H1 (cell line): ENCODE measurements at regions not wholly inside any gene's neighbourhood (a gene's known extent, or its start where the extent isn't known, plus 50 kb on each side); places are given as distances from the start of the nearest gene placed in this dataset.

Experiments
- CTCF ChIA-PET: fragments of 300-600 bp; sonication (Branson Sonifier 250); formaldehyde crosslinking; loops from one replicate; lab custom pipeline; 2021; ENCODE audit not compliant: partially characterized antibody; lab: Charles Lee
- POLR2A ChIA-PET: fragments of 300-600 bp; sonication (Branson Sonifier 250); formaldehyde crosslinking; loops from one replicate; lab custom pipeline; 2021; ENCODE audit warnings: inconsistent platforms; ENCODE audit not compliant: partially characterized antibody; lab: Charles Lee
- DNase-seq, 2 experiments: peaks; one replicate each; pipeline versions ENCODE4 v3.0.0 to v3.0.0-alpha.2; 2010 to 2022; ENCODE audit warnings: low spot score in 2 of 2, low read depth in 1 of 2, mixed read lengths in 1 of 2
- FAIRE-seq: peaks from 2 replicates; lab custom pipeline; 2011; peaks lifted over from hg19 to GRCh38; lab: Jason Lieb, UNC
- H2AFZ ChIP-seq: 2 replicates; pipeline ENCODE4 v1.8.1; 2012; ENCODE audit warnings: low read length, inconsistent platforms
- H2AK5ac ChIP-seq: 2 replicates; pipeline ENCODE4 v1.6.1; 2013; ENCODE audit warnings: low read depth, low read length
- H2BK120ac ChIP-seq: replicated peaks from 2 replicates; pipeline ENCODE3; 2013; ENCODE audit warnings: low read depth, low read length, inconsistent platforms
- H2BK12ac ChIP-seq: 2 replicates; pipeline ENCODE4 v1.6.1; 2013; ENCODE audit warnings: low read depth, low read length
- H2BK15ac ChIP-seq: 2 replicates; pipeline ENCODE4 v1.6.1; 2013; ENCODE audit warnings: low read length
- H2BK20ac ChIP-seq: 2 replicates; pipeline ENCODE4 v1.6.1; 2013; ENCODE audit warnings: low read length
- H2BK5ac ChIP-seq: 2 replicates; pipeline ENCODE4 v1.6.1; 2013; ENCODE audit warnings: low read depth, low read length
- H3K14ac ChIP-seq: 2 replicates; pipeline ENCODE4 v1.6.1; 2013; ENCODE audit warnings: inconsistent platforms; ENCODE audit not compliant: insufficient read length
- H3K18ac ChIP-seq: 2 replicates; pipeline ENCODE4 v1.6.1; 2013; ENCODE audit warnings: low read length; ENCODE audit errors: extremely low read depth
- H3K23ac ChIP-seq: 2 replicates; pipeline ENCODE4 v1.6.1; 2013; ENCODE audit warnings: inconsistent platforms; ENCODE audit not compliant: insufficient read length
- H3K23me2 ChIP-seq: 2 replicates; pipeline ENCODE4 v1.6.1; 2013; ENCODE audit warnings: low read depth, low read length
- H3K27ac ChIP-seq: 2 replicates; pipeline ENCODE4 v1.6.1; 2011; ENCODE audit warnings: low read depth, low read length, inconsistent platforms
- H3K27me3 ChIP-seq, 4 experiments: replicated peaks in 1 of 4; 1 replicate in 1 of 4; 2 replicates in 3 of 4; pipeline versions ENCODE4 v1.6.1 to v1.8.1; 2011 to 2013; ENCODE audit warnings: low read length in 3 of 4, mild to moderate bottlenecking in 3 of 4, inconsistent platforms in 2 of 4, mixed read lengths in 2 of 4, moderate library complexity in 1 of 4; ENCODE audit not compliant: control insufficient read depth in 3 of 4, insufficient read depth in 3 of 4; ENCODE audit errors: extremely low read depth in 1 of 4
- H3K36me3 ChIP-seq, 4 experiments: 2 replicates each; pipeline versions ENCODE4 v1.6.1 to v1.8.1; 2011 to 2013; ENCODE audit warnings: mild to moderate bottlenecking in 4 of 4, low read length in 3 of 4, moderate library complexity in 2 of 4, control low read depth in 1 of 4, inconsistent platforms in 1 of 4; ENCODE audit not compliant: insufficient read depth in 4 of 4, control insufficient read depth in 2 of 4
- H3K4ac ChIP-seq: replicated peaks from 2 replicates; pipeline ENCODE3; 2013; ENCODE audit warnings: low read length, low read depth, mixed read lengths, inconsistent platforms; ENCODE audit not compliant: insufficient read length
- H3K4me1 ChIP-seq, 4 experiments: replicated peaks in 1 of 4; 1 replicate in 1 of 4; 2 replicates in 3 of 4; pipeline versions ENCODE4 v1.6.1 to v1.8.1; 2011 to 2013; ENCODE audit warnings: low read length in 3 of 4, inconsistent platforms in 2 of 4, mixed read lengths in 1 of 4; ENCODE audit not compliant: insufficient read depth in 4 of 4, control insufficient read depth in 3 of 4
- H3K4me2 ChIP-seq, 2 experiments: 2 replicates each; pipeline versions ENCODE4 v1.6.1 to v1.8.1; 2011 to 2013; ENCODE audit warnings: low read depth in 2 of 2, low read length in 2 of 2, control low read depth in 1 of 2, inconsistent platforms in 1 of 2, mild to moderate bottlenecking in 1 of 2; ENCODE audit not compliant: insufficient read depth in 1 of 2
- H3K4me3 ChIP-seq, 4 experiments: fragments of 200-600, 300-600 bp in 1 of 4; sonication (generic), shearing (Covaris generic), sonication (Bioruptor Twin) in 1 of 4; 2 replicates each; pipeline versions ENCODE4 v1.5.1 to v1.8.1; 2011 to 2016; ENCODE audit warnings: low read length in 4 of 4, low read depth in 3 of 4, control low read depth in 2 of 4, inconsistent platforms in 2 of 4, mild to moderate bottlenecking in 2 of 4, mixed read lengths in 1 of 4, moderate library complexity in 1 of 4; ENCODE audit not compliant: insufficient read depth in 2 of 4; ENCODE audit errors: extremely low read depth in 1 of 4
- H3K56ac ChIP-seq: replicated peaks from 2 replicates; pipeline ENCODE3; 2013; ENCODE audit warnings: low read depth, mild to moderate bottlenecking, mixed read lengths, low read length, inconsistent platforms; ENCODE audit not compliant: insufficient read length
- H3K79me1 ChIP-seq: 2 replicates; pipeline ENCODE4 v1.6.1; 2013; ENCODE audit warnings: low read depth, low read length, control low read depth
- H3K79me2 ChIP-seq, 2 experiments: 2 replicates each; pipeline versions ENCODE4 v1.6.1 to v1.8.1; 2012 to 2013; ENCODE audit warnings: low read length in 2 of 2, mild to moderate bottlenecking in 2 of 2, inconsistent platforms in 1 of 2; ENCODE audit not compliant: insufficient read depth in 2 of 2, control insufficient read depth in 1 of 2
- H3K9ac ChIP-seq, 4 experiments: replicated peaks in 1 of 4; 1 replicate in 1 of 4; 2 replicates in 3 of 4; pipeline versions ENCODE4 v1.6.1 to v1.8.1; 2011 to 2013; ENCODE audit warnings: low read depth in 3 of 4, low read length in 3 of 4, control low read depth in 2 of 4, mild to moderate bottlenecking in 2 of 4, moderate library complexity in 2 of 4, inconsistent platforms in 1 of 4; ENCODE audit errors: extremely low read depth in 1 of 4
- H3K9me3 ChIP-seq, 2 experiments: 2 replicates each; pipeline versions ENCODE4 v1.6.1 to v1.8.1; 2012 to 2013; ENCODE audit warnings: mild to moderate bottlenecking in 2 of 2, moderate library complexity in 2 of 2, control low read depth in 1 of 2, inconsistent platforms in 1 of 2, low read depth in 1 of 2, low read length in 1 of 2, mixed read lengths in 1 of 2; ENCODE audit not compliant: insufficient read depth in 2 of 2
- H4K20me1 ChIP-seq, 2 experiments: replicated peaks in 1 of 2; 2 replicates each; pipeline versions ENCODE3 to v1.8.1; 2011 to 2013; ENCODE audit warnings: inconsistent platforms in 2 of 2, low read length in 2 of 2, mild to moderate bottlenecking in 1 of 2; ENCODE audit not compliant: insufficient read depth in 2 of 2, control insufficient read depth in 1 of 2
- H4K5ac ChIP-seq: 2 replicates; pipeline ENCODE4 v1.6.1; 2013; ENCODE audit warnings: low read length, low read depth, mixed read lengths, inconsistent platforms; ENCODE audit not compliant: insufficient read length
- H4K8ac ChIP-seq: 2 replicates; pipeline ENCODE4 v1.8.0; 2013; ENCODE audit warnings: mild to moderate bottlenecking, moderate library complexity, low read length, inconsistent platforms; ENCODE audit not compliant: insufficient read depth; ENCODE audit errors: extremely low read depth
- H4K91ac ChIP-seq: replicated peaks from 2 replicates; pipeline ENCODE3; 2013; ENCODE audit warnings: low read length, mixed read lengths, inconsistent platforms; ENCODE audit not compliant: insufficient read length
- ASH2L ChIP-seq: fragments of 200-600, 300-600 bp; sonication (generic); IDR thresholded peaks from one replicate; pipeline ENCODE4 v1.7.1; 2017; ENCODE audit warnings: low read length
- BCL11A ChIP-seq, 2 experiments: IDR thresholded peaks; one replicate each; pipeline ENCODE4 v1.6.1; 2011; ENCODE audit warnings: low read depth in 2 of 2, low read length in 2 of 2, mild to moderate bottlenecking in 2 of 2
- BRCA1 ChIP-seq: IDR thresholded peaks from 2 replicates; pipeline ENCODE4 v1.6.1; 2012; ENCODE audit warnings: low read depth, low read length, improper control_type of control experiment
- EZH2 ChIP-seq: fragments of 200-600 bp; sonication (generic); IDR thresholded peaks from 2 replicates; pipeline ENCODE4 v1.7.1; 2012; ENCODE audit warnings: low read depth, mild to moderate bottlenecking, moderate library complexity, low read length, inconsistent platforms; ENCODE audit not compliant: severe bottlenecking
- FOSL1 ChIP-seq: IDR thresholded peaks from 2 replicates; pipeline ENCODE4 v1.6.1; 2011; ENCODE audit warnings: mild to moderate bottlenecking, low read depth, low read length, moderate library complexity; ENCODE audit not compliant: insufficient read depth
- HDAC2 ChIP-seq, 2 experiments: fragments of 300-600 bp in 1 of 2; sonication (generic) in 1 of 2; IDR thresholded peaks; 2 replicates each; pipeline ENCODE4 v1.6.1; 2011 to 2012; ENCODE audit warnings: low read depth in 2 of 2, low read length in 2 of 2, mild to moderate bottlenecking in 2 of 2, moderate library complexity in 2 of 2, borderline replicate concordance in 1 of 2, inconsistent platforms in 1 of 2
- KDM1A ChIP-seq: fragments of 200-600, 300-600 bp; sonication (generic); IDR thresholded peaks from 2 replicates; pipeline ENCODE4 v1.7.1; 2016; ENCODE audit warnings: mild to moderate bottlenecking, low read length, borderline replicate concordance
- NRF1 ChIP-seq: IDR thresholded peaks from 2 replicates; pipeline ENCODE4 v1.6.1; 2011; ENCODE audit warnings: mild to moderate bottlenecking, low read depth, low read length, improper control_type of control experiment
- RBBP5 ChIP-seq: IDR thresholded peaks from 2 replicates; pipeline ENCODE4 v1.7.1; 2012; ENCODE audit warnings: low read depth, mild to moderate bottlenecking, inconsistent platforms, low read length, moderate library complexity, borderline replicate concordance
- RFX5 ChIP-seq: IDR thresholded peaks from 2 replicates; pipeline ENCODE4 v1.6.1; 2011; ENCODE audit warnings: low read depth, low read length, improper control_type of control experiment, borderline replicate concordance
- SUZ12 ChIP-seq: fragments of 200-600 bp; sonication (generic); IDR thresholded peaks from 2 replicates; pipeline ENCODE4 v1.6.1; 2012; ENCODE audit warnings: mild to moderate bottlenecking, inconsistent platforms, low read length, moderate library complexity, mixed read lengths
- TEAD4 ChIP-seq: IDR thresholded peaks from 2 replicates; pipeline ENCODE4 v1.6.1; 2012; ENCODE audit warnings: low read depth, low read length, inconsistent platforms, mixed read lengths
- WGBS, 2 experiments: shearing (Covaris generic) in 1 of 2; methylation state at CpG; one replicate each; pipeline versions ENCODE4 v1.1.6 to v1.1.7; 2013 to 2015; ENCODE audit warnings: low lambda C conversion rate in 2 of 2, mixed read lengths in 2 of 2, inconsistent platforms in 1 of 2, low coverage in 1 of 2, missing lambda C conversion rate in 1 of 2; ENCODE audit not compliant: insufficient replicate concordance in 2 of 2, insufficient coverage in 1 of 2, insufficient read length in 1 of 2; ENCODE audit errors: extremely low coverage in 1 of 2, missing lambda C conversion rate in 1 of 2; 5-methylcytosine and 5-hydroxymethylcytosine counted together

GRCh38 chr12:38409511-38409910 is 92.9 kb downstream of the ALG10B start:
- WGBS, 2 experiments: 88% methylated on average over 1 of the region's 1 CpG; no CpG with 5 or more reads in 1 of the 2 experiments

More at GRCh38 chr12:38409511-38409910, 92.9 kb downstream of the ALG10B start:
- Histone ChIP-seq H4K5ac (no peak overlapping the region), H3K14ac (no peak overlapping the region), H3K4me3 (no peak overlapping the region), H3K9me3 (peaks cover 0 to 6% of the 10 kb centered on the region in 2 experiments; a peak in 1 of 4 replicates), H3K27me3 (no peaks in the 10 kb centered on the region), H3K27ac (no peak overlapping the region), H3K4me1 (peaks cover 0 to 5% (median 2%) of the 10 kb centered on the region in 4 experiments; a peak in 2 of 7 replicates), H2BK20ac (no peak overlapping the region), H2AFZ (no peak overlapping the region), H3K23ac (no peak overlapping the region), H3K9ac (no peak overlapping the region), H3K79me2 (no peaks in the 10 kb centered on the region), H2BK15ac (no peak overlapping the region), H2BK5ac (no peak overlapping the region), H4K8ac (no peak overlapping the region)
- FAIRE-seq: no peak
- no peak for DNase-seq
- CTCF ChIA-PET: interaction anchor here (0.6 kb wide), 1 partner anchor 510 kb away, joined by 3 read pairs; no protein-coding TSS in a partner anchor
- POLR2A ChIA-PET: no interaction called here
- TF ChIP-seq RBBP5 (no peak), BRCA1 (no peak), KDM1A (no peak), HDAC2 (IDR thresholded peaks at IDR 0.05; ENCODE audit: borderline replicate concordance in 1 of 2, low read depth in 2 of 2, low read length in 2 of 2) (no peak), BCL11A (IDR thresholded peaks at IDR 0.05; ENCODE audit: low read depth in 2 of 2, low read length in 2 of 2) (no peak), FOSL1 (no peak), TEAD4 (no peak), ASH2L (no peak), SUZ12 (no peak), RFX5 (no peak), EZH2 (no peak), NRF1 (no peak)
- TF ChIP-seq, all 59 proteins: peak for 0
- Histone ChIP-seq H3K4me2 (no peak overlapping the region), H2BK120ac (no peak overlapping the region), H3K18ac (no peak overlapping the region), H3K36me3 (no peaks in the 10 kb centered on the region), H3K23me2 (no peaks in the 10 kb centered on the region), H3K4ac (no peak overlapping the region), H3K79me1 (no peaks in the 10 kb centered on the region), H4K91ac (no peak overlapping the region), H2BK12ac (no peak overlapping the region), H3K56ac (no peak overlapping the region), H2AK5ac (no peak overlapping the region), H4K20me1 (no peaks in the 10 kb centered on the region)
